Lung (tissue), 11 donors: ENCODE measurements at regions not wholly inside any gene's neighbourhood (a gene's known extent, or its start where the extent isn't known, plus 50 kb on each side); places are given as distances from the start of the nearest gene placed in this dataset.

Source experiments
- ATAC-seq: fragments of 200-7000 bp; cut with Tn5 transposase; one replicate; pipeline ENCODE4 v1.9.1; 2020; ENCODE audit warnings: moderate number of reproducible peaks; ENCODE audit not compliant: insufficient read depth, low FRiP score
- DNase-seq, 3 donors: peaks; one replicate each; pipeline ENCODE4 v3.0.0-alpha.2; 2013 to 2017
- H3K27ac ChIP-seq, 2 donors: one replicate each; pipeline ENCODE4 v1.5.1; 2013; ENCODE audit warnings: mild to moderate bottlenecking in 2 of 2, moderate library complexity in 2 of 2, control low read depth in 1 of 2, inconsistent platforms in 1 of 2, low read depth in 1 of 2, low read length in 1 of 2
- H3K27me3 ChIP-seq, 3 donors: one replicate each; pipeline ENCODE4 v1.5.1; 2013; ENCODE audit warnings: low read length in 2 of 3; ENCODE audit not compliant: control insufficient read depth in 3 of 3, insufficient read depth in 3 of 3
- H3K36me3 ChIP-seq, 4 donors: one replicate each; pipeline ENCODE4 v1.5.1; 2013; ENCODE audit warnings: low read length in 4 of 4, mild to moderate bottlenecking in 1 of 4, moderate library complexity in 1 of 4; ENCODE audit not compliant: control insufficient read depth in 4 of 4, insufficient read depth in 4 of 4
- H3K4me1 ChIP-seq, 5 donors: one replicate each; pipeline ENCODE4 v1.5.1; 2013; ENCODE audit warnings: low read length in 5 of 5, mild to moderate bottlenecking in 2 of 5, moderate library complexity in 1 of 5; ENCODE audit not compliant: control insufficient read depth in 5 of 5, insufficient read depth in 5 of 5
- H3K4me3 ChIP-seq: one replicate; pipeline ENCODE4 v1.5.1; 2013; ENCODE audit warnings: mild to moderate bottlenecking, control low read depth, moderate library complexity
- H3K9ac ChIP-seq, 2 donors: one replicate each; pipeline ENCODE4 v1.5.1; 2013; ENCODE audit warnings: low read length in 2 of 2, control low read depth in 1 of 2; ENCODE audit not compliant: insufficient read depth in 1 of 2
- H3K9me3 ChIP-seq, 4 donors: one replicate each; pipeline ENCODE4 v1.5.1; 2013; ENCODE audit warnings: low read length in 3 of 4, mild to moderate bottlenecking in 1 of 4, moderate library complexity in 1 of 4; ENCODE audit not compliant: control insufficient read depth in 4 of 4, insufficient read depth in 3 of 4
- WGBS, 2 donors: extraction: QIAGEN DNeasy Blood & Tissue Kit; methylation state at CpG; one replicate each; pipeline ENCODE4 v1.1.7; 2013; 5-methylcytosine and 5-hydroxymethylcytosine counted together
- TF ChIP-seq, protein P1 (sequence below): IDR thresholded peaks from 2 replicates; pipeline ENCODE4 v1.5.1; 2012; ENCODE audit warnings: mild to moderate bottlenecking; ENCODE audit errors: control extremely low read depth, extremely low read depth
- donor health status: control.
- donor health status: control.
- donor health status: Bipolar disorder and iron deficiency.
- donor health status: healthy.
- donor health status: DM: yes; HTN: yes; CAD: no.

DNA sequence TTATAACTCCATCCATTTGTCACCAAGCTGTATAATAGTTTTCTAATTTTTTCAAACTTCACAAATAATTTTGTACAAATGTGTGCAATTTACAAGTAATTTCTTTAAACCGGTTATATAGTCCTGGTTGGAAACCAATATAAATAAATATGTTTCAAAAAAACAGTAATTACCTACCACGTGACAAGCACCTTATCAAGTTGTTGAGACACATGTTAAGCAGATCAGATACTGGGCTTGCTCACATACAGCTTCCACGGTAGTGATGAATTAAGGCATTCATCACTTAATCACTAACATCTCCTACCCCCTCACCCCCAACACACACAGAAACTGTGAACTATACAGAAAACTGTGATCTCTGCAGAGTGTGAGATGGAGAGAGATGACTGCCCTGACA is 630.0 kb upstream of the MBL2 start:
- no peak overlapping the region for H3K27ac ChIP-seq
- no peaks in the 10 kb centered on the region for H3K27me3 ChIP-seq
- no peaks in the 10 kb centered on the region for H3K36me3 ChIP-seq
- H3K9me3 ChIP-seq: peaks cover 0 to 5% (median 0%) of the 10 kb centered on the region in 4 donors
- TF ChIP-seq, protein P1, sequence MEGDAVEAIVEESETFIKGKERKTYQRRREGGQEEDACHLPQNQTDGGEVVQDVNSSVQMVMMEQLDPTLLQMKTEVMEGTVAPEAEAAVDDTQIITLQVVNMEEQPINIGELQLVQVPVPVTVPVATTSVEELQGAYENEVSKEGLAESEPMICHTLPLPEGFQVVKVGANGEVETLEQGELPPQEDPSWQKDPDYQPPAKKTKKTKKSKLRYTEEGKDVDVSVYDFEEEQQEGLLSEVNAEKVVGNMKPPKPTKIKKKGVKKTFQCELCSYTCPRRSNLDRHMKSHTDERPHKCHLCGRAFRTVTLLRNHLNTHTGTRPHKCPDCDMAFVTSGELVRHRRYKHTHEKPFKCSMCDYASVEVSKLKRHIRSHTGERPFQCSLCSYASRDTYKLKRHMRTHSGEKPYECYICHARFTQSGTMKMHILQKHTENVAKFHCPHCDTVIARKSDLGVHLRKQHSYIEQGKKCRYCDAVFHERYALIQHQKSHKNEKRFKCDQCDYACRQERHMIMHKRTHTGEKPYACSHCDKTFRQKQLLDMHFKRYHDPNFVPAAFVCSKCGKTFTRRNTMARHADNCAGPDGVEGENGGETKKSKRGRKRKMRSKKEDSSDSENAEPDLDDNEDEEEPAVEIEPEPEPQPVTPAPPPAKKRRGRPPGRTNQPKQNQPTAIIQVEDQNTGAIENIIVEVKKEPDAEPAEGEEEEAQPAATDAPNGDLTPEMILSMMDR: no peak
- no peak overlapping the region for H3K9ac ChIP-seq
- H3K4me3 ChIP-seq: no peak overlapping the region
- DNase-seq (no peak), ATAC-seq (no peak)
- H3K4me1 ChIP-seq: peaks cover 0 to 9% (median 0%) of the 10 kb centered on the region in 5 donors
- WGBS, 2 donors: 77 to 88% methylated on average over 3 of the region's 3 CpGs

DNA sequence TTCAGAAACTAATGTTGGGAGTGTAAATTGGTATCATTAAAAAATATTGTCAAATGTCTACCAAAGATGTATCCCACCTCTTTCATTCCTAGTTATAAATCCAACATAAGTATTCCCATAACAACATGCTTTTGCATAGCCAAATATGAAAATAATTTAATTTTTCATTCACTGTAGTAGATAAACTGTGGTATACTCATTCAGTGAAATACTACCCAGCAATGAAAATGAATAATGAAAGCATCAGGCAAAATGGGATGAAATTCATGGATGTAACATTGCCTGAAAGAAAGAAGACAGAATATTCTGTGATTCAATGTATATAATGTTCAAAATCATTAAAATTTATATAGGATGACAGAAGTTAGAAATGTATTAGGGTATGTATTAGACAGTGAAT is 629.0 kb upstream of the MBL2 start:
- peaks cover 0 to 9% (median 0%) of the 10 kb centered on the region in 5 donors for H3K4me1 ChIP-seq
- DNase-seq: no peak
- H3K27me3 ChIP-seq: no peaks in the 10 kb centered on the region
- no peak overlapping the region for H3K27ac ChIP-seq
- ATAC-seq: no peak
- H3K9me3 ChIP-seq: peaks cover 0 to 5% (median 0%) of the 10 kb centered on the region in 4 donors
- TF ChIP-seq, protein P1: no peak
- H3K4me3 ChIP-seq: no peak overlapping the region
- no peaks in the 10 kb centered on the region for H3K36me3 ChIP-seq
- H3K9ac ChIP-seq: no peak overlapping the region

DNA sequence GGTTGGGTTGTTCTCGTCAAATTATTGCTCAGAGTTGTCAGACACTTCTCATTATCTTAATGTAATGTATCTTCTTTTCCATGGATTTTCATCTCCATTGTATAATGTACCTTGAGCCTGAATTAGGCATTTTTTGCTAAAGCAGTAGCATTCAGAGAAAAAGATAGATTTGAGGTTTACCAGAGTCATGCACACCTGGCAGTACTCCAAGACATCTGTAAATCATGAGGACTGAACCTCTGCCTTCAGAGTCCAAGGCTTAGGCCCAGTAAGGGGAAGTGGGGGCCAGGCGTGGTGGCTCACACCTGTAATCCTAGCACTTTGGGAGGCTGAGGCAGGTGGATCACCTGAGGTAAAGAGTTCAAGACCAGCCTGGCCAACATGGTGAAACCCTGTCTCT is 624.3 kb upstream of the MBL2 start:
- no peak overlapping the region for H3K27ac ChIP-seq
- H3K36me3 ChIP-seq: no peaks in the 10 kb centered on the region
- H3K4me1 ChIP-seq: no peaks in the 10 kb centered on the region
- DNase-seq: no peak
- 79 to 85% methylated on average over 2 of the region's 2 CpGs for WGBS, 2 donors
- no peak overlapping the region for H3K9ac ChIP-seq
- H3K4me3 ChIP-seq: no peak overlapping the region
- H3K9me3 ChIP-seq: peaks cover 0 to 2% (median 0%) of the 10 kb centered on the region in 4 donors
- no peaks in the 10 kb centered on the region for H3K27me3 ChIP-seq
- ATAC-seq: no peak
- TF ChIP-seq, protein P1: no peak

DNA sequence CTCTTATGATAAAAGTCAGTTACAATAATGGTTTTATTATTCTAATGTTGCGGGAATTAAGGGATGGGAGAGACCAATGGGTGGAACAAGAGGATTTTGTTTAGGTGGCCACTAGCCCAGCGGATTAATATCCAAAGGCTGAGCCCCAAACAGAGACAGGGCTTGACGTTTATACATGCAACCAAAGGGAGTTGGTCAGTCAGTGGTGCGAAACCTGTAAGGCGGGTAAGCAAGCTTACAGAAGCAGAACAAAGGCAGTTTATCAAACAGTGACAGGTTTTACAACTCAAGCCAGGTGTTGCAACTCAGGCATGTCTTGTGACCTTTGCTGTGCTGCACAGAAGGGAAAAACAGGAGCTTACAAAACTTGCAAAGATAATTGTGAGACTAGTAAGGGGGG is 622.9 kb upstream of the MBL2 start:
- 93 to 95% methylated on average over 5 of the region's 5 CpGs for WGBS, 2 donors
- Histone ChIP-seq H3K27me3 (no peaks in the 10 kb centered on the region), H3K4me1 (no peaks in the 10 kb centered on the region), H3K36me3 (no peaks in the 10 kb centered on the region), H3K9ac (no peak overlapping the region), H3K4me3 (no peak overlapping the region), H3K9me3 (peaks cover 0 to 2% (median 0%) of the 10 kb centered on the region in 4 donors), H3K27ac (no peak overlapping the region)
- no peak for ATAC-seq
- DNase-seq: no peak
- TF ChIP-seq, protein P1: no peak
